ENCODE measurements at regions not wholly inside any gene's neighbourhood (a gene's known extent, or its start where the extent isn't known, plus 50 kb on each side); places are given as distances from the start of the nearest gene placed in this dataset.
"Not testable (repeated sequence)": the region's sequence is repeated elsewhere in the genome, so short reads cannot be mapped to it uniquely, and the experiment has no call there.

DNA sequence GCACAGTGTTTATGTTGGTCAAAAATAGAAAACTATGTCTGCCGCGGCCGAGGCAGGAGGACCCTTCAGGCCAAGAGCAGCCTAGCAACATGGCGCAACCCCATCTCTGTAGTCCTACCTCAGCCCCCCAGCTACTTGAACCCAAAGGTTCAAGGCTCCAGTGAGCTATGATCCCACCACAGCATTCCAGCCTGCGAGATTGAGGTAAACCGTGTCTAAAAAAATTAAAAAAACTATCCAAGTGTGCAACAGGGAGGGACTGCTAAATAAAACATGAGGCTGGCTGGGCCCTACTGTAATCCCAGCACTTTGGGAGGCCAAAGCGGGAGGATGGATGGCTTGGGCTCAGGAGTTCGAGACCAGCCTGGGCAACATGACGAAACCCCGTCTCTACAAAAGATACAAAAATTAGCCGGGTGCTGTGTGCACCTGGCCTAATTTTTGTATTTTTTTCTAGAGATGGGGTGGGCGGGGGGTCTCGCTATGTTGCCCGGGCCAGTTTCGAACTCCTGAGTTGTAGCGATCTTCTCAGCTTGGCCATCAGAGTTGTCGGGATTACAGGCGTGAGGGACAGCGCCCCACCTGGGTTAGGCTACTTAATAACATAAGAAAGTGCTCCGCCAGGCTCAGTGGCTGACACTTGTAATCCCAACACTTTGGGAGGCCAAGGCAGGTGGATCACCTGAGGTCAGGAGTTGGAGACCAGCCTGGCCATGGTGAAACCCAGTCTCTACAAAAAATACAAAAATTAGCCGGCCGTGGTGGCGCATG lies 309.4 kb downstream of the ZNF37A start:
- H4K5ac ChIP-seq (ENCODE audit: insufficient read length, low read depth, low read length); H3K27me3 ChIP-seq (replicated peaks in 1 of 4; ENCODE audit: control insufficient read depth in 3 of 4, extremely low read depth in 1 of 4, insufficient read depth in 3 of 4, low read length in 3 of 4); H3K23ac ChIP-seq (ENCODE audit: insufficient read length); H3K4ac ChIP-seq (replicated peaks; ENCODE audit: insufficient read length, low read depth, low read length); H3K4me3 ChIP-seq (ENCODE audit: extremely low read depth in 1 of 4, insufficient read depth in 2 of 4, low read depth in 3 of 4, low read length in 4 of 4); H2BK20ac ChIP-seq (ENCODE audit: low read length); CTCF ChIA-PET (ENCODE audit: partially characterized antibody); H3K4me1 ChIP-seq (replicated peaks in 1 of 4; ENCODE audit: control insufficient read depth in 3 of 4, insufficient read depth in 4 of 4, low read length in 3 of 4); H3K56ac ChIP-seq (replicated peaks; ENCODE audit: insufficient read length, low read depth, low read length); H3K14ac ChIP-seq (ENCODE audit: insufficient read length); FAIRE-seq; H3K79me2 ChIP-seq (ENCODE audit: control insufficient read depth in 1 of 2, insufficient read depth in 2 of 2, low read length in 2 of 2); H2BK5ac ChIP-seq (ENCODE audit: low read depth, low read length); H2BK120ac ChIP-seq (replicated peaks; ENCODE audit: low read depth, low read length); H2BK12ac ChIP-seq (ENCODE audit: low read depth, low read length); H2BK15ac ChIP-seq (ENCODE audit: low read length); H3K23me2 ChIP-seq (ENCODE audit: low read depth, low read length); H3K36me3 ChIP-seq (ENCODE audit: control insufficient read depth in 2 of 4, insufficient read depth in 4 of 4, low read length in 3 of 4); H3K18ac ChIP-seq (ENCODE audit: extremely low read depth, low read length); H2AK5ac ChIP-seq (ENCODE audit: low read depth, low read length); DNase-seq (ENCODE audit: low read depth in 1 of 2, low spot score in 2 of 2); H3K79me1 ChIP-seq (ENCODE audit: low read depth, low read length); H3K27ac ChIP-seq (ENCODE audit: low read depth, low read length); H4K91ac ChIP-seq (replicated peaks; ENCODE audit: insufficient read length, low read length); H3K4me2 ChIP-seq (ENCODE audit: insufficient read depth in 1 of 2, low read depth in 2 of 2, low read length in 2 of 2); H4K8ac ChIP-seq (ENCODE audit: extremely low read depth, insufficient read depth, low read length); H3K9ac ChIP-seq (replicated peaks in 1 of 4; ENCODE audit: extremely low read depth in 1 of 4, low read depth in 3 of 4, low read length in 3 of 4); POLR2A ChIA-PET (ENCODE audit: partially characterized antibody); H4K20me1 ChIP-seq (replicated peaks in 1 of 2; ENCODE audit: control insufficient read depth in 1 of 2, insufficient read depth in 2 of 2, low read length in 2 of 2); H2AFZ ChIP-seq (ENCODE audit: low read length): not testable (repeated sequence)
- WGBS, 2 experiments (ENCODE audit: extremely low coverage in 1 of 2, insufficient coverage in 1 of 2, insufficient read length in 1 of 2, insufficient replicate concordance in 2 of 2, low coverage in 1 of 2, low lambda C conversion rate in 2 of 2, missing lambda C conversion rate in 1 of 2): 90% methylated on average over 12 of the region's 23 CpGs; no CpG with 5 or more reads in 1 of the 2 experiments
- H3K9me3 ChIP-seq (ENCODE audit: insufficient read depth in 2 of 2, low read depth in 1 of 2, low read length in 1 of 2): peaks cover 0 to 25% of the 10 kb centered on the region in 2 experiments; a peak in 2 of 4 replicates

DNA sequence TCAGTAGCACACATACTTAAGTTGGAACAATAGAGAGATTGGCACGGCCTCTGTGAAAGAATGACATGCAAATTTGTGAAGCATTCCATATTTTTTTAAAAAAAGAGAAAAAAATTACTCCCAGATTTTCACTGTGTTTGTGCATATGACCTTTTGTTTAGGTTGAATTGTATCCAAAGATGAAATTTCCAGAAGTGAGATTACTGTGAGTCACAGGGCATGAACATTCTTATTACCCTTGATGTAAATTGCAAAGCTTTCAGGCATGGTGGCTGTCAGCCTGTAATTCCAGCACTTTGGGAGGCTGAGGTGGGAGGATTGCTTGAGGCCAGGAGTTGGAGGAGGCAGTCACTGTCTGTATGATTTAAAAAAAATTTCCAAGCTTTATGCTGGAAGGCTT lies 329.5 kb downstream of the ZNF37A start:
- H4K20me1 ChIP-seq (replicated peaks in 1 of 2; ENCODE audit: control insufficient read depth in 1 of 2, insufficient read depth in 2 of 2, low read length in 2 of 2); H3K23me2 ChIP-seq (ENCODE audit: low read depth, low read length); FAIRE-seq; H2AK5ac ChIP-seq (ENCODE audit: low read depth, low read length); H2BK15ac ChIP-seq (ENCODE audit: low read length); H4K8ac ChIP-seq (ENCODE audit: extremely low read depth, insufficient read depth, low read length); H3K23ac ChIP-seq (ENCODE audit: insufficient read length); H4K91ac ChIP-seq (replicated peaks; ENCODE audit: insufficient read length, low read length); H3K79me2 ChIP-seq (ENCODE audit: control insufficient read depth in 1 of 2, insufficient read depth in 2 of 2, low read length in 2 of 2); H2AFZ ChIP-seq (ENCODE audit: low read length); H3K18ac ChIP-seq (ENCODE audit: extremely low read depth, low read length); CTCF ChIA-PET (ENCODE audit: partially characterized antibody); H3K36me3 ChIP-seq (ENCODE audit: control insufficient read depth in 2 of 4, insufficient read depth in 4 of 4, low read length in 3 of 4); H3K4me3 ChIP-seq (ENCODE audit: extremely low read depth in 1 of 4, insufficient read depth in 2 of 4, low read depth in 3 of 4, low read length in 4 of 4); H2BK12ac ChIP-seq (ENCODE audit: low read depth, low read length); H2BK20ac ChIP-seq (ENCODE audit: low read length); DNase-seq (ENCODE audit: low read depth in 1 of 2, low spot score in 2 of 2); H3K4me1 ChIP-seq (replicated peaks in 1 of 4; ENCODE audit: control insufficient read depth in 3 of 4, insufficient read depth in 4 of 4, low read length in 3 of 4); H4K5ac ChIP-seq (ENCODE audit: insufficient read length, low read depth, low read length); H2BK120ac ChIP-seq (replicated peaks; ENCODE audit: low read depth, low read length); H3K27ac ChIP-seq (ENCODE audit: low read depth, low read length); H3K56ac ChIP-seq (replicated peaks; ENCODE audit: insufficient read length, low read depth, low read length); H3K4me2 ChIP-seq (ENCODE audit: insufficient read depth in 1 of 2, low read depth in 2 of 2, low read length in 2 of 2); H2BK5ac ChIP-seq (ENCODE audit: low read depth, low read length); H3K14ac ChIP-seq (ENCODE audit: insufficient read length); H3K79me1 ChIP-seq (ENCODE audit: low read depth, low read length); H3K27me3 ChIP-seq (replicated peaks in 1 of 4; ENCODE audit: control insufficient read depth in 3 of 4, extremely low read depth in 1 of 4, insufficient read depth in 3 of 4, low read length in 3 of 4); H3K4ac ChIP-seq (replicated peaks; ENCODE audit: insufficient read length, low read depth, low read length); POLR2A ChIA-PET (ENCODE audit: partially characterized antibody); H3K9ac ChIP-seq (replicated peaks in 1 of 4; ENCODE audit: extremely low read depth in 1 of 4, low read depth in 3 of 4, low read length in 3 of 4): not testable (repeated sequence)
- WGBS, 2 experiments (ENCODE audit: extremely low coverage in 1 of 2, insufficient coverage in 1 of 2, insufficient read length in 1 of 2, insufficient replicate concordance in 2 of 2, low coverage in 1 of 2, low lambda C conversion rate in 2 of 2, missing lambda C conversion rate in 1 of 2): no CpG with 5 or more reads among the region's 1 CpG
- peaks cover 5 to 14% of the 10 kb centered on the region in 2 experiments; a peak in 3 of 4 replicates for H3K9me3 ChIP-seq (ENCODE audit: insufficient read depth in 2 of 2, low read depth in 1 of 2, low read length in 1 of 2)
